ENCODE measurements at regions not wholly inside any gene's neighbourhood (a gene's known extent, or its start where the extent isn't known, plus 50 kb on each side); places are given as distances from the start of the nearest gene placed in this dataset.

GRCh38 chr18:46400449-46400848 is 256.6 kb downstream of the LOXHD1 start:
- TF ChIP-seq ZFX (IDR thresholded peaks at IDR 0.05; ENCODE audit: borderline replicate concordance) (no peak), CTCF (IDR thresholded peaks at IDR 0.05) (no peak)
- H3K27ac ChIP-seq, result no peak overlapping the region

GRCh38 chr18:46401486-46402070 is 255.4 kb downstream of the LOXHD1 start:
- no peak overlapping the region for H3K27ac ChIP-seq
- no peak for TF ChIP-seq ZFX (IDR thresholded peaks at IDR 0.05; ENCODE audit: borderline replicate concordance)
- no peak for TF ChIP-seq CTCF (IDR thresholded peaks at IDR 0.05)

- no peak for TF ChIP-seq ZFX (IDR thresholded peaks at IDR 0.05; ENCODE audit: borderline replicate concordance)
- TF ChIP-seq CTCF (IDR thresholded peaks at IDR 0.05), result no peak
- H3K27ac ChIP-seq, result no peak overlapping the region
Measured at GRCh38 chr18:46402396-46402795, 254.6 kb downstream of the LOXHD1 start.

- H3K27ac ChIP-seq, result no peak overlapping the region
Measured at GRCh38 chr18:46402945-46403344, 254.1 kb downstream of the LOXHD1 start.

GRCh38 chr18:46405832-46406538 is 251.0 kb downstream of the LOXHD1 start:
- H3K27ac ChIP-seq, result no peak overlapping the region
- TF ChIP-seq ZFX (IDR thresholded peaks at IDR 0.05; ENCODE audit: borderline replicate concordance) (no peak), CTCF (IDR thresholded peaks at IDR 0.05) (no peak)

More at GRCh38 chr18:46402945-46403344, 254.1 kb downstream of the LOXHD1 start:
- TF ChIP-seq CTCF (IDR thresholded peaks at IDR 0.05) (no peak), ZFX (IDR thresholded peaks at IDR 0.05; ENCODE audit: borderline replicate concordance) (no peak)

GRCh38 chr18:46406539-46406932 is 250.5 kb downstream of the LOXHD1 start:
- no peak overlapping the region for H3K27ac ChIP-seq
- TF ChIP-seq CTCF (IDR thresholded peaks at IDR 0.05) (no peak), ZFX (IDR thresholded peaks at IDR 0.05; ENCODE audit: borderline replicate concordance) (no peak)

- no peak for TF ChIP-seq ZFX (IDR thresholded peaks at IDR 0.05; ENCODE audit: borderline replicate concordance)
- no peak for TF ChIP-seq CTCF (IDR thresholded peaks at IDR 0.05)
- H3K27ac ChIP-seq, result no peak overlapping the region
Measured at GRCh38 chr18:46407486-46408166, 249.4 kb downstream of the LOXHD1 start.

Measured in 22Rv1 (cell line).